ENCODE measurements at regions not wholly inside any gene's neighbourhood (a gene's known extent, or its start where the extent isn't known, plus 50 kb on each side); places are given as distances from the start of the nearest gene placed in this dataset.
"Not testable (repeated sequence)": the region's sequence is repeated elsewhere in the genome, so short reads cannot be mapped to it uniquely, and the experiment has no call there.

- DNase-seq (ENCODE audit: low read depth, low spot score), result no peak
Measured at GRCh38 chr12:97797473-97797872, 334.9 kb downstream of the RMST start.

DNA sequence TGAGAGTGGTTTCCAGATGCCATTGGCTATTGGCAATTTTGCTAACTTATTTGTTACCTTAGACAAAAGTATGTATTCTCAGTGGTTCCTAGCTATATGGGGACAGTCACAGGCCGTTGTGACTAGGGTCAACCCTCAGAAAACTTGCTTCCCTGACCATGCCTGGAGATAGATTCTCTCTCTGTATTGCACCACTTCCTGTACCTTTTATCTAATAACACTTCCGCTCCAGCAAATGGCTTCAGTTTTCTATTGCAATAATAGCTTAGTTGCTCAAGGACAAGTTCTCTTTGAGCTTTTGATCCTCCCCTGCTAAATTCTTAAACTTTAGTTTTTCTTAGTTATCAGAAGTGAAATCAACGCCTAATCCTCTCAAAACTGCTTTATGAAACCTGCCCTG, 338.0 kb downstream of the RMST start:
- DNase-seq (ENCODE audit: low read depth, low spot score), result no peak

DNA sequence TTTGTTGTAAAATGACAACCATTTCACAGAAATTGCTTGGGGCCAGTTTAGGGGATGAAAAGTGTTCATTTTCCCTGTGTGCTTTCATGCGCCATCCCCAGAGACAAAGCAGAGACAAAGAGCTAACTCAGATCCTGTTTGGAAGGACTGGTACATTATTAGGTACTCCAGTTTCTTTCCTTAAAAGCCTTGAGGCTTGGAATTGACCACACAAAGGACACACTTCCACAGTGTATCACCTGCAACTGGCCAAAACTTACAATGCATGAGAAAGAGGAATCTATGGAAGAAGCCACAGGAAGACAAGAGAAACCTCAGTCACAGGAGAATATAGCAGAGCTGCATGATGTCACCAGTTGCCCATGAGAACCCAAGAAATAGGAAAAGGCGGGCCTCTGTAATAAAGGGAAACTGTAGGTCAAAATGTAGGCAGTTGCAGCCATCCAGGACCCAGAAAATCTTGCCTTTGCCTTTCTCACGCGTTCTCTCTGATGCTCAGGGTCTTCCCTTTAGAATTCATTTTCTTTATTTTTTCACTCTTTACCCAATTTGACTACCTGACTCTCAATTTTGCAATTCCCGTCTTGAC, 339.0 kb downstream of the RMST start:
- DNase-seq (ENCODE audit: low read depth, low spot score), result no peak

DNA sequence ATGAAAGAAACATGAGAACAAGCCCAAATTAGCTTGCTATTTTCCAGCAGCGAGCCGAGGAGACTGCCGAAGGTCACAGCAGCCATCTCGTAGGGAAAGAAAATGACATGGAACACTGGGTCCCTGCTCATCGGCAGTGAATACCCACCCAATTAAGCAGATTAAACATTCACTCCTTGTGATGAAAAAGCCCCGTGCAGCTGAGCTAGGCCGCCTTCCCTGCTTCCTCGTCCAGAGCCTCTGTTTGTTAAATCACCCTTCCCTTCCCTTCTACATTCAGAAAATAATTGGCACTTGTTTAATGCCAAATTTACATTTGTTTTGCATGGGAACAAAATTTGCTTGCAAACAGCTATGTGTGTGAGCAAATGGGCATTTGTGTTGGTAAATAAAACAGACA, 342.5 kb downstream of the RMST start:
- DNase-seq (ENCODE audit: low read depth, low spot score), result no peak

DNA sequence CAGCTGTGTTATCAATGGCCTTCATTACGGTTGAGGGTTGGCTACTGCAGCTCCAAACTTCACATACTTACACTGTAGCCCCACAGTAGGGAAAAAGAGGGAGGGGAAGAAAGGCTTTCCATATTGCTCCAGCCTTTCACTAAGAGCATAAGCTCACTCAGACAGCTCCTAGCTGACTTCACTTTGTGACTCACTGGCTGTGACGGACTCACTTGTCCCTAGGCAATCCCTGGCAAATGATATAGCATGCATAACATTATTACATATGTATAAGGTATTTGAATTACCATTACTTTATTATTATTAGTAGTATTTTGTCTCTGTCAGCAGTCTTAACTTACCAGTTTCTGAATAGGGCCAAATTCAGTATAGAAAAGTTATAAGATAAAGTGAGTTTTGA, 350.7 kb downstream of the RMST start:
- no peak for DNase-seq (ENCODE audit: low read depth, low spot score)

DNA sequence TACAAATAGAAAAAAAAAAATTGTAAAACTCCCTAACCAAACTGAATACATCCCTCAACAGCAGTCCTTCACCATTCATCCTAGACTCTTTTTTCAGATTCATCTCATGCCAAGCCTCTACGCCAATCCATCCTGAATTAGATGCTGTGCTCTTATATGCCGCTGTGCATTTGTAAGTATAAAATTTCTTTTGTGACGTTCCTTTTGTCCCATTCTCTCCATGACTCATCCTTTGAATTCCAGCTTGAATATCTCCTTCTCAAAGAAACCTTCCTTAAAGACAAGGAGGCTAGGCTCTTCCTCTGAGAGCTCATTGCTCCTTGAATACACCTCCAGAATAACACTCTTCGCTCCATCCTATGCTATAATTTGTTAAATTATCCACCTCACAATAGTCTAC, 359.2 kb downstream of the RMST start:
- DNase-seq (ENCODE audit: low read depth, low spot score), result no peak

- DNase-seq (ENCODE audit: low read depth, low spot score), result no peak
Measured at GRCh38 chr12:97835541-97835940, 372.9 kb downstream of the RMST start.

DNA sequence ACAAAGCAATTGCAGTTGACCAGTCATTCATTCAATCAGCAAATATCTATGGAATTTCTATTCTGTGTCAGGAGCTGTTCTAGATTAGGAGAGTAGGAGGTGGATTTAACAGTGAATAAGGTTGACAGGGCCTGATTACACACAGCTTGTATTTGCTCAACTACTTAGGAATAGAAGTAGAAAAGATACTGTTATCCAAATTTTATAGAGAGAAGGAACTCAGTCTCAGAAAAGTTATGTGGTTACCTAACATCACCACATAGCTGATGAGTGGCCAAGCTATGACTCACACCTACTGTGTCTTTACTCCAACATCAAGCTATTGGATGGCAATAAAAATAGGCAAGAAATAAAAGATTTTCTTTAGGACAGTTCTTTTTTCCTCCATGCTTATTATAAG, 374.8 kb downstream of the RMST start:
- no peak for DNase-seq (ENCODE audit: low read depth, low spot score)

DNA sequence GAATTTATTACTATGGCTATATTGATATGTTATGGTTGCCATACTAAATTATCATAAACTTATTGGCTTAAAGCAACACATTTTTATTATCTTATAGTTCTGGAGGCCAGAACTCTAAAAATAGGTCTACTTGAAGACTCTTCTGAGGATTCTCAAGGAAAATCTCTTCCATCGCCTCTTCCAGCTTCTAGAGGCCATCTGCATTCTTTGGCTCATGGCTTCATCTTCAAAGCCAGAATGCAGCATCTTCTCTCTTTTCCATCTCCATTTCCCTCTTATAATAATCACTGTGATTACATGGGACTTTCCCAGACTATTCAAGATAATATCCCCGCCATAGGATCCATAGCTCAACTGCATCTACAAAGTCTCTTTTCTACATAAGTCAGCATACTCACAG, 385.4 kb downstream of the RMST start:
- no peak for DNase-seq (ENCODE audit: low read depth, low spot score)

- no peak for DNase-seq (ENCODE audit: low read depth, low spot score)
Measured at GRCh38 chr12:97854477-97854876, 391.9 kb downstream of the RMST start.

- no peak for DNase-seq (ENCODE audit: low read depth, low spot score)
Measured at GRCh38 chr12:97862072-97862471, 399.5 kb downstream of the RMST start.

- DNase-seq (ENCODE audit: low read depth, low spot score), result no peak
Measured at GRCh38 chr12:97875064-97875463, 412.5 kb downstream of the RMST start.

- DNase-seq (ENCODE audit: low read depth, low spot score), result no peak
Measured at GRCh38 chr12:97876780-97877179, 414.2 kb downstream of the RMST start.

GRCh38 chr12:97877404-97877803, 414.8 kb downstream of the RMST start:
- no peak for DNase-seq (ENCODE audit: low read depth, low spot score)

DNA sequence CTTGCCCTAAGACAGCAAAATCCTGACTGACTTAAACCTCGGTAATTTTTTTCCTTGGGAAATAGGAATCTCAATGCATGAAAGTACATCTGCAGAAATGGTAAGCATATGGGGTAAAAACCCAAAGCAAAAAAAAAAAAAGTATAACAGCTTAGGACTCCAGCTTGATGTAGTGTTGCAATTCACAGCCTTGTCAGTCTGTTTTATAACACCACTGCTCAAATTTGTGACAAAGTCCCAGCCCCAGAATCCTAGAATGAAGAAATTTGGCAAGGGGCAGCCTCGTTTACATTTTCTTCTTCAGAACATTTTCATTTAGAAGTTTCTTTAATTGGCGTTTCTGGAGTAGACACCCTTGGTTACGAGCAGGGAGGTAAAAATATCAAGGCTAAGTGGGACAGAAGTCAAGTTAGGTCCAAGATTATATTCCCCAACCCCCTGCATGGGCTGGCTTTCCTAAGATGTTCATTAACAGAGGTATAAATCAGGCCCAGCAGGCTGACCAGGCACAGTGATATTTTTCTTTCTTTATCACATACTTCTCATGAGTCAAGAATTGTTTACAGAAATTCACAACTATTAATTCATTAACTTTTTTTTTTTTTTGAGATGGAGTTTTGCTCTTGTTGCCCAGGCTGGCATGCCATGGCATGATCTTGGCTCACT, 424.0 kb downstream of the RMST start:
- no peak for DNase-seq (ENCODE audit: low read depth, low spot score)

DNA sequence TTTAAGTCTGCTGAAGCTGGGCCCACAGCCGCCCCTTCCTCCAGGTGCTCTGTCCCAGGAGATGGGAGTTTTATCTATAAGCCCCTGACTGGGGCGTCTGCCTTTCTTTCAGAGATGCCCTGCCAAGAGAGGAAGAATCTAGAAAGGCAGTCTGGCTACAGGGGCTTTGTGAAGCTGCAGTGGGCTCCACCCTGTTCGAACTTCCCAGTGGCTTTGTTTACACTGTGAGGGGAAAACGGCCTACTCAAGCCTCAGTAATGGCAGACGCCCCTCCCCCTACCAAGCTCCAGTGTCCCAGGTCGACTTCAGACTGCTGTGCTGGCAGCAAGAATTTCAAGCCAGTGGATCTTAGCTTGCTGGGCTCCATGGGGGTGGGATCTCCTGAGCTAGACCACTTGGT, 435.3 kb downstream of the RMST start:
- DNase-seq (ENCODE audit: low read depth, low spot score), result not testable (repeated sequence)

DNA sequence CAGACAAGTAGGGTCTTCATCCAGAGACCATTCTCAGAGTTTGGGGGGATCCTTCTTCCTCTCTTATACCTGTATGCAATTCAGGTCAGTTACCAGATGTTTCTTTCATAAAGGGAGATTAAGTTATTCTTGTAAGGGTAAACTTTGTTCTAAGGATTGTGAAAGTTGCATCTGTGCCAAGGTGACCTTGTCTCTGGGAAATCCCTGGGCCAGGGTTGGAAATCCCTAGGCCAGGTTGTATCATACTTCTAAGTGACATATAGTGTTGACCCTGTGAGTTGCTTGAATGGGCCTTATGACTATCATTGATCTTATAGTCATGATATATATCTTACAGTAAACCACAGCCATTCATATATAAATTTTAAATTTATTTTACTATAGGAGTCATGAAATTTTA, 436.9 kb downstream of the RMST start:
- DNase-seq (ENCODE audit: low read depth, low spot score), result no peak

GRCh38 chr12:97899956-97900355, 437.4 kb downstream of the RMST start:
- no peak for DNase-seq (ENCODE audit: low read depth, low spot score)

- no peak for DNase-seq (ENCODE audit: low read depth, low spot score)
Measured at GRCh38 chr12:97903356-97903755, 440.8 kb downstream of the RMST start.

DNA sequence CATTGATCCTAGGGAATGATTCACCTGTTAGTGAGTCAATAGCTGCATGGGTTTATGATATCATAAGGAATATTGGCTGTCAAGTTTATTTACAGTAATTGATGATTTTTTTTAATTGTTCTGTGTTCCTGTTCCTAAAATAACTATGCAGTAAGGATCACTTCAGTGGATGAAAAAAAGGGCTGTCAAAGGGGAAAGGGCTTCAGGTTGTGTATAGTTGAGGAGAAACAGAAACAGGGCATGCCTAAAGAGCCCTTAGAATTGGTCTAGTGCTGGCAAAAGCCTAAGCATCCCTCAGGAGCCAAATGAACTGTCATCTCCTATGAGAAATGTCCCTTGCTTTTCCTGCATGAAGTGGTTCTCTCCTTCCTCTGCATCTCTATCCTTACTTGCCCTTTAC, 444.9 kb downstream of the RMST start:
- no peak for DNase-seq (ENCODE audit: low read depth, low spot score)

DNA sequence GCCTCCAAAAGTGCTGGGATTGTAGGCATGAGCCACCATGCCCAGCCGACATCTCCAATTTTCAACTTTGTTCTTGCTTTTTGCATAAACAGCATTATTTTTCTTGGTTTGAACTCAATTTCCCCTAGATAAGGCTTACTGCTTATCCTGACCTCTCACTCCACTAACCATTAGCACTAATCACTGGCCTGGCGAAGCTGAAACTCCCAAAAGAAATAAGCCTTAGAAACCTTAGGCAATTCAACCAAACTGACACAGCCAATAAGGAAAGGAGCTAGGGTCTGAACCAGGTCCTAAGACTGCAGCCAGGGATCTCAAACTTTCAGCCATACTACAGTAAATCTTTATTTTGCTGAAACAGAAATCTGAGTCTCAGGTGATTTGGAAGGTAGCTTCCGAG, 448.0 kb downstream of the RMST start:
- DNase-seq (ENCODE audit: low read depth, low spot score), result no peak

- no peak for DNase-seq (ENCODE audit: low read depth, low spot score)
Measured at GRCh38 chr12:97912943-97913342, 450.3 kb downstream of the RMST start.

- no peak for DNase-seq (ENCODE audit: low read depth, low spot score)
Measured at GRCh38 chr12:97921979-97922722, 459.5 kb downstream of the RMST start.

All from activated naive CD8-positive, alpha-beta T cell treated with anti-CD3 and anti-CD28 coated beads, Interleukin-2, amount 50 U/mL, for 16 hours (primary cell).